ENCODE measurements at regions not wholly inside any gene's neighbourhood (a gene's known extent, or its start where the extent isn't known, plus 50 kb on each side); places are given as distances from the start of the nearest gene placed in this dataset.

DNA sequence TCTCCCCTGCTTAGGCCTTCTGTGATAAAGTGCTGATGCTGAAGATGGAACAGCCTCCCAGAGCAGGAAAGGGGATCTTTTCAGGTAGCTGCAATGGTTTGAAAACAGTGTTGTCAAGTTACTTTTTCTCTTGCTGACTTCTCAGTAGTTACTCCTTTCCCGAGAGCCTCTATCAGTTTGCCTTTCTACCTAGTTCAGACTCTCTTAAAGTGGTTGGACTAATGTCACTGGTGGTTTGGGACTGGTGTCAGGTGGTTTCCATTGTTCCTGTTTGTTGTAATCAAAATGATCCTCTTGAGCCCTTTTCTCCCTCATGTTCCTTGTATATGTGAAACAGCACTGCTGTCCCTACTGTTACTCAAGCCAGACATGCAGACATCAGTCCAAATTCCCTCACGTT is 91.4 kb downstream of the FAM217A start:
- peaks cover 0 to 7% of the 10 kb centered on the region in 2 donors for H3K4me1 ChIP-seq (ENCODE audit: control insufficient read depth in 2 of 2, insufficient read depth in 2 of 2, low read length in 2 of 2)
- peaks cover 13 to 37% (median 25%) of the 10 kb centered on the region in 7 donors for H3K4me1 Mint-ChIP-seq
- no peaks in the 10 kb centered on the region for H3K9me3 Mint-ChIP-seq
- H3K27me3 Mint-ChIP-seq: no peaks in the 10 kb centered on the region
- POLR2A ChIA-PET: no interaction called here
- ATAC-seq: peak; percentile 33
- no peak overlapping the region for H3K4me3 Mint-ChIP-seq
- peaks cover 0 to 25% (median 11%) of the 10 kb centered on the region in 5 donors for H3K36me3 Mint-ChIP-seq
- H3K27me3 ChIP-seq (ENCODE audit: control insufficient read depth in 2 of 2, insufficient read depth in 2 of 2, low read length in 2 of 2): no peaks in the 10 kb centered on the region
- no peaks in the 10 kb centered on the region for H3K36me3 ChIP-seq (ENCODE audit: control insufficient read depth in 2 of 3, insufficient read depth in 3 of 3, low read length in 3 of 3)
- intact Hi-C loops (cut with micrococcal nuclease): loop anchor here in 1 of 2 donors (5.0 kb wide), 1 partner anchor 710 kb away; no protein-coding TSS in a partner anchor
- no peaks in the 10 kb centered on the region for H3K9me3 ChIP-seq (ENCODE audit: control insufficient read depth in 2 of 3, low read length in 3 of 3)
- no peak for DNase-seq
- no peak overlapping the region for H3K27ac ChIP-seq (ENCODE audit: low read depth, low read length)
- peak overlapping the region in 2 of 9 donors; percentile 23 to 26 for H3K27ac Mint-ChIP-seq
- H3K4me3 ChIP-seq (ENCODE audit: low read length): no peak overlapping the region
- CTCF ChIA-PET: interaction anchor here (2.3 kb wide), 1 partner anchor 9 kb away, joined by 7 read pairs; no protein-coding TSS in a partner anchor

DNA sequence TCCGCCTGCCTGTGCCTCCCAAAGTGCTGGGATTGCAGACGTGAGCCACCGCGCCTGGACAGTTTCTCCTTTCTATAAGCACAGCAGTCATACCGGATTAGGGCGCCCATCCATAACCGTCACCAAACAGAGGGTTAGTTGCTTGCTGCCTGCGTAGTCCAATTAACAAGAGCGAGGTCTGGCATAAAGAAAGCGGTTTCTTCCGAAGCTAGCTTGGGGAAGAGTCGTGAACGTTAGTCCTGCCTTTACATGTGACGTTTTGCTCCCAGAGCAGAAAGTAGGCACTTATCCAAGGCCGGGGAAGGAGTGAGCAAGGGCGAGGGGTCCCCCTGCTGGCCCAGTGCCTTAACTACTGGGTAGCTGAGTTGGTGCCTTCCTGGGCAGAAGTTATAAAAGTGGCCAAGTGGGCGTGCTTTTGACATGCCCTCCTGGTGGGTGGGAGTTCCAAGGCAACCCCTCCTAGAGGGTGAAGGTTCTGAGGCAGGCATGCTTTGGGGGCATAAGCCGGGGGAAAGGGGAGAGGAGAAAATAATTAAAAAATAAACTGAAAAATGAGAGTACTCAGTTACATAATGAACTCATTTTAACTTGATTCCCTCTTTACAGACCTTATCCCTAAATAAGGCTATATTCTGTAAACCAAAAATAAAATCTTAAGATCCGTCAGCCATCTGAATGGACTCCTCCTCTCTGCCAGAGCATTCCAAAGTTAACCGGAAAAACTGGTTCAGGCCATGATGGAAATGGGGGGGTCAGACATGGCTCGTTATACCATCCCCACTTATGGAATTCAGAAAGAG is 88.0 kb downstream of the FAM217A start:
- ATAC-seq: peak; percentile 96

DNA sequence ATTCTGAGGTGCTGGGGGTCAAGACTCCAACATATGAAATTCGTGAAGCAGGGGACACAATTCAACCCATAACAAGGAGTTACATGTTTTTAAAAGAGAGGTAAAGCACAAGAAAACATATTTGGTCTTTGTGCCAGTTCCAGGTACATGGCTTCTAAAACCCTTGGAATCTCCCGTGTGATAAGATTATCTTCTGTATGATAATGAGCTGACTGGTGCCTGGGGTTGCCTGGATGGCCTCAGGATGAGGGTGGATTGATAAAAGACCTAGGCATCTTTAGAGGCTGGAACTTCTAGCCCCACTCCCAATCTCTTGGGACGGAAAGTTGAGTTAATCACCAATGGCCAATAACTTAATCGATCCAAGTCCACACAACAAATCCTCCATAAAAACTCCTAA is 87.0 kb downstream of the FAM217A start:
- Mint-ChIP-seq H3K36me3 (peaks cover 0 to 10% (median 0%) of the 10 kb centered on the region in 5 donors), H3K4me3 (no peak overlapping the region), H3K4me1 (peaks cover 13 to 37% (median 19%) of the 10 kb centered on the region in 7 donors), H3K27me3 (no peaks in the 10 kb centered on the region), H3K9me3 (no peaks in the 10 kb centered on the region), H3K27ac (no peak overlapping the region)
- H3K4me1 ChIP-seq (ENCODE audit: control insufficient read depth in 2 of 2, insufficient read depth in 2 of 2, low read length in 2 of 2): peaks cover 0 to 7% of the 10 kb centered on the region in 2 donors
- H3K36me3 ChIP-seq (ENCODE audit: control insufficient read depth in 2 of 3, insufficient read depth in 3 of 3, low read length in 3 of 3): no peaks in the 10 kb centered on the region
- H3K27me3 ChIP-seq (ENCODE audit: control insufficient read depth in 2 of 2, insufficient read depth in 2 of 2, low read length in 2 of 2): no peaks in the 10 kb centered on the region
- no peak overlapping the region for H3K4me3 ChIP-seq (ENCODE audit: low read length)
- POLR2A ChIA-PET: no interaction called here
- no peaks in the 10 kb centered on the region for H3K9me3 ChIP-seq (ENCODE audit: control insufficient read depth in 2 of 3, low read length in 3 of 3)
- ATAC-seq: no peak
- CTCF ChIA-PET: interaction anchor here (0.7 kb wide), 1 partner anchor 218 kb away, joined by 3 read pairs; no protein-coding TSS in a partner anchor
- H3K27ac ChIP-seq (ENCODE audit: low read depth, low read length): no peak overlapping the region
- intact Hi-C loops (cut with micrococcal nuclease): loop anchor here (1.0 to 2.0 kb wide), 5 partner anchors 14 to 250 kb away; partner anchors contain the start of gene FAM50B (in 1 of the 2)
- DNase-seq: no peak

More for the DNA sequence above, 88.0 kb downstream of the FAM217A start:
- peak overlapping the region in 2 of 10 donors; percentile 19 to 29 for H3K4me3 Mint-ChIP-seq
- Histone ChIP-seq H3K4me1 (ENCODE audit: control insufficient read depth in 2 of 2, insufficient read depth in 2 of 2, low read length in 2 of 2) (peaks cover 0 to 7% of the 10 kb centered on the region in 2 donors), H3K27me3 (ENCODE audit: control insufficient read depth in 2 of 2, insufficient read depth in 2 of 2, low read length in 2 of 2) (no peaks in the 10 kb centered on the region), H3K4me3 (ENCODE audit: low read length) (no peak overlapping the region), H3K36me3 (ENCODE audit: control insufficient read depth in 2 of 3, insufficient read depth in 3 of 3, low read length in 3 of 3) (no peaks in the 10 kb centered on the region), H3K9me3 (ENCODE audit: control insufficient read depth in 2 of 3, low read length in 3 of 3) (no peaks in the 10 kb centered on the region), H3K27ac (ENCODE audit: low read depth, low read length) (no peak overlapping the region)
- H3K27ac Mint-ChIP-seq: peak overlapping the region in 3 of 9 donors; percentile 3 to 43 (median 19)
- POLR2A ChIA-PET: interaction anchor here (0.7 kb wide), 1 partner anchor 219 kb away, joined by 4 read pairs; no protein-coding TSS in a partner anchor
- intact Hi-C loops (cut with micrococcal nuclease): loop anchor here (1.0 to 2.0 kb wide), 5 partner anchors 13 to 249 kb away; partner anchors contain the start of gene FAM50B (in 1 of the 2)
- DNase-seq: peak; percentile 45 to 72 (median 58)
- H3K9me3 Mint-ChIP-seq: no peaks in the 10 kb centered on the region
- CTCF ChIA-PET: interaction anchor here (1.1 to 2.6 kb wide), 4 partner anchors 12 to 249 kb away, joined by 4 to 17 read pairs (median 7); no protein-coding TSS in a partner anchor
- peaks cover 0 to 16% (median 5%) of the 10 kb centered on the region in 5 donors for H3K36me3 Mint-ChIP-seq
- H3K27me3 Mint-ChIP-seq: no peaks in the 10 kb centered on the region
- peaks cover 13 to 37% (median 25%) of the 10 kb centered on the region in 7 donors for H3K4me1 Mint-ChIP-seq

DNA sequence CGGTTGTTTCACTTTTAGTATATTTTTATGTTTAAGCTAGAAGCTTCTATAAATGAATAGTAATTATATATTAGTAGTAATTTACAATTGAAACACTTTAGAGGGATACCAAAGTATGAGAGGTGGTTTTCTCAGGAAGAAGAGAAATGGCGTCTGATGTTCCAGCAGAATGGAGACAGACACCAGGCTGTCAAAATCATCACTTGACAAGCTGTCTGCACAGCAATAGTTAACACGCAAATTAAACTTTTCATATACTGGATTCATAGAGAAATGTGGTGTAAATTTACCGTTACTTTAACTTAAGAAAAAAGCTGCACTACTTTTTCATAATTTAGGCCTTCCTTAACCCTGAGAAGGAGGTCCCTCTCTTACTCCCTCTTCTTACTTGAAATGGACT is 82.6 kb downstream of the FAM217A start:
- DNase-seq (no peak), ATAC-seq (no peak)
- peaks cover 6 to 44% (median 28%) of the 10 kb centered on the region in 7 donors for H3K4me1 Mint-ChIP-seq
- Histone ChIP-seq H3K4me3 (ENCODE audit: low read length) (no peak overlapping the region), H3K27ac (ENCODE audit: low read depth, low read length) (no peak overlapping the region), H3K36me3 (ENCODE audit: control insufficient read depth in 2 of 3, insufficient read depth in 3 of 3, low read length in 3 of 3) (no peaks in the 10 kb centered on the region), H3K9me3 (ENCODE audit: control insufficient read depth in 2 of 3, low read length in 3 of 3) (no peaks in the 10 kb centered on the region), H3K27me3 (ENCODE audit: control insufficient read depth in 2 of 2, insufficient read depth in 2 of 2, low read length in 2 of 2) (no peaks in the 10 kb centered on the region), H3K4me1 (ENCODE audit: control insufficient read depth in 2 of 2, insufficient read depth in 2 of 2, low read length in 2 of 2) (no peaks in the 10 kb centered on the region)
- H3K36me3 Mint-ChIP-seq: peaks cover 0 to 5% (median 0%) of the 10 kb centered on the region in 5 donors
- H3K4me3 Mint-ChIP-seq: no peak overlapping the region
- H3K9me3 Mint-ChIP-seq: no peaks in the 10 kb centered on the region
- intact Hi-C loops (cut with micrococcal nuclease): no loop called here
- H3K27ac Mint-ChIP-seq: no peak overlapping the region
- H3K27me3 Mint-ChIP-seq: no peaks in the 10 kb centered on the region
- ChIA-PET CTCF (interaction anchor here (0.6 to 3.7 kb wide), 4 partner anchors 10 to 214 kb away, joined by 3 to 11 read pairs (median 3); no protein-coding TSS in a partner anchor), POLR2A (interaction anchor here (2.5 kb wide), 1 partner anchor 25 kb away, joined by 6 read pairs; a partner anchor contains a TSS)

DNA sequence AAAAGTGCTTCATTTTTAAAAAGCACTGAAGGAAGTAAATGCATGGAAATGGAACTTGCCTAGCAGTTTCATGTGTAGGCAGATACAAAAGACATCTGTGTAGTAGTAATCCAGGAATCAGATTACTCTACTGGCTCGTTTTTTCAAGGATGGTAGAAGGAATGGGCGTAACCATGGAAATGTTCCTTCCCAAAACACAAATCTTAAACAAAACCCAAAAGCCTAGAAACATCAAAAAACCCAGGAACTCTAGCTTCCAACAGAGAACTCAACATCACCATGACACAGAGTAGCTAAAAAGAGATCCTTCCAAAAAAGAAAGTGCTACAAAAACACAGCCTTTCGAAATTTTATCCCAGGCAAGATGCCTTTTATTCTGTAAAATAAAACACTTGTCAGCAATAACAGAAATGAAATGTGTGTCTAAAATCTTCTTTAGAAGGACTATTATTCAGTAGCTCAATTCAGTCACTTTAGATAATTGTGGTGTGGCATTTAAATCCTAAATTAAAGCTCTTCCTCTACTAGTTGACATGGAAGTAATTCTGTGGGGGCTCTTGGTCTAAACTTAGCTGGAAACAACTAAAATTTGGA is 81.7 kb downstream of the FAM217A start:
- Histone ChIP-seq H3K27me3 (ENCODE audit: control insufficient read depth in 2 of 2, insufficient read depth in 2 of 2, low read length in 2 of 2) (no peaks in the 10 kb centered on the region), H3K27ac (ENCODE audit: low read depth, low read length) (no peak overlapping the region), H3K4me3 (ENCODE audit: low read length) (no peak overlapping the region), H3K36me3 (ENCODE audit: control insufficient read depth in 2 of 3, insufficient read depth in 3 of 3, low read length in 3 of 3) (no peaks in the 10 kb centered on the region), H3K4me1 (ENCODE audit: control insufficient read depth in 2 of 2, insufficient read depth in 2 of 2, low read length in 2 of 2) (no peaks in the 10 kb centered on the region), H3K9me3 (ENCODE audit: control insufficient read depth in 2 of 3, low read length in 3 of 3) (no peaks in the 10 kb centered on the region)
- DNase-seq: no peak
- H3K4me3 Mint-ChIP-seq: no peak overlapping the region
- peaks cover 0 to 8% (median 0%) of the 10 kb centered on the region in 5 donors for H3K36me3 Mint-ChIP-seq
- H3K27ac Mint-ChIP-seq: peak overlapping the region in 1 of 9 donors; percentile 20
- intact Hi-C loops (cut with micrococcal nuclease): no loop called here
- no peaks in the 10 kb centered on the region for H3K9me3 Mint-ChIP-seq
- no peak for ATAC-seq
- ChIA-PET CTCF (interaction anchor here (0.7 to 3.7 kb wide), 3 partner anchors 11 to 25 kb away, joined by 3 to 11 read pairs (median 7); a partner anchor contains a TSS), POLR2A (interaction anchor here (1.0 to 2.5 kb wide), 2 partner anchors 15 to 24 kb away, joined by 3 to 6 read pairs; a partner anchor contains a TSS)
- peaks cover 8 to 44% (median 33%) of the 10 kb centered on the region in 7 donors for H3K4me1 Mint-ChIP-seq
- H3K27me3 Mint-ChIP-seq: no peaks in the 10 kb centered on the region

DNA sequence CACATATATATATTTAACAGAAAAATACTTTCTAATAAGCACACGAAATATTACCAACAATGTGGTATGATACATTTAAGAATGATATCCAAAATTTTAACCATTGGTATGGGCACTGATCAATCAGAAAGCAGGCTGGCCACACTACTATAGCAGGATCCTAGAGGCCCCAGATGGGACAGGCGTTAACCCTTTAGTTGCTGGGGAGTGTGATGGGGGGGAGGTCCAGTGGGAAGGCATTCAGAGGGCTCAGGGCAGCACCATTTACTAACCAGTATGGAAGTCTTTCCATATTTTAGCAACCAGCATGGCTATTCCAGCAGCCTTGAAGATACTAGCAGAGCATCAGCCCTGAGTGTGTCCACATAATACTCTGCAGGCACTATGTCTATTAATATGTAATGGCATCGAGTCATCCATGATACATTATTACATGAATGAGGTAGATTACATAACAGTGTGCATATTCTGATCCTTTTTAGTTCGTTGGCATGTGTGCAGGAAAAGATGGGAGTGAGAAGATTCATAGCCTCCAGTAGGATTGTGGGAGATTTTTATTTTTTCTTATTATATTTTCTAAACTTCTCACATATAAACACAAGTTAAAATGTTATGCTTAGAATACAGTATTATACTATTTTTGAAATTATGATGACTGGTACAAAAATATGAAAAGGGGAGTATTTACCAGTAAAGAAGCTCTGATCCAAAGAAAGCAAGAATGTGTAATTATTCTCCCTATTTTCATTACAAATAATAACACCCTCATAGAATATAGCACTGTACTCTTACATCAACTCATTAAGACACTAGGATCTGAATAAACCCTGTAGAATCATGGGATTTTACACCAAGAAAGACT is 78.9 kb downstream of the FAM217A start:
- Histone ChIP-seq H3K36me3 (ENCODE audit: control insufficient read depth in 2 of 3, insufficient read depth in 3 of 3, low read length in 3 of 3) (no peaks in the 10 kb centered on the region), H3K27ac (ENCODE audit: low read depth, low read length) (no peak overlapping the region), H3K9me3 (ENCODE audit: control insufficient read depth in 2 of 3, low read length in 3 of 3) (no peaks in the 10 kb centered on the region), H3K4me3 (ENCODE audit: low read length) (no peak overlapping the region), H3K4me1 (ENCODE audit: control insufficient read depth in 2 of 2, insufficient read depth in 2 of 2, low read length in 2 of 2) (no peaks in the 10 kb centered on the region), H3K27me3 (ENCODE audit: control insufficient read depth in 2 of 2, insufficient read depth in 2 of 2, low read length in 2 of 2) (no peaks in the 10 kb centered on the region)
- peaks cover 0 to 8% (median 5%) of the 10 kb centered on the region in 5 donors for H3K36me3 Mint-ChIP-seq
- ATAC-seq (no peak), DNase-seq (no peak)
- ChIA-PET POLR2A (no interaction called here), CTCF (no interaction called here)
- H3K4me3 Mint-ChIP-seq: no peak overlapping the region
- H3K4me1 Mint-ChIP-seq: peaks cover 13 to 60% (median 41%) of the 10 kb centered on the region in 7 donors
- no peak overlapping the region for H3K27ac Mint-ChIP-seq
- intact Hi-C loops (cut with micrococcal nuclease): no loop called here
- H3K9me3 Mint-ChIP-seq: no peaks in the 10 kb centered on the region
- no peaks in the 10 kb centered on the region for H3K27me3 Mint-ChIP-seq

Measured in naive thymus-derived CD4-positive, alpha-beta T cell (primary cell).